Mesenchymal stem cell (in vitro differentiated cells and primary cell): ENCODE measurements at regions not wholly inside any gene's neighbourhood (a gene's known extent, or its start where the extent isn't known, plus 50 kb on each side); places are given as distances from the start of the nearest gene placed in this dataset.
"Not testable (repeated sequence)": the region's sequence is repeated elsewhere in the genome, so short reads cannot be mapped to it uniquely, and the experiment has no call there.

Experiments
- DNase-seq: peaks from one replicate; pipeline ENCODE4 v3.0.0-alpha.2; 2013
- H2AFZ ChIP-seq: one replicate; pipeline ENCODE4 v1.6.1; 2013; ENCODE audit warnings: low read depth, mild to moderate bottlenecking, control low read depth, inconsistent platforms, low read length, moderate library complexity
- H2AK5ac ChIP-seq: 2 replicates; pipeline ENCODE4 v1.6.1; 2013; ENCODE audit warnings: low read length, moderate library complexity, mild to moderate bottlenecking, inconsistent platforms; ENCODE audit not compliant: severe bottlenecking
- H2BK120ac ChIP-seq: one replicate; pipeline ENCODE4 v1.6.1; 2013; ENCODE audit warnings: low read depth, mild to moderate bottlenecking, inconsistent platforms, low read length, moderate library complexity
- H2BK12ac ChIP-seq, 2 experiments: one replicate each; pipeline ENCODE4 v1.6.1; 2013; ENCODE audit warnings: inconsistent platforms in 2 of 2, low read length in 2 of 2, mild to moderate bottlenecking in 2 of 2, moderate library complexity in 2 of 2, control low read depth in 1 of 2
- H2BK15ac ChIP-seq: one replicate; pipeline ENCODE4 v1.6.1; 2013; ENCODE audit warnings: mild to moderate bottlenecking, low read depth, inconsistent platforms; ENCODE audit not compliant: poor library complexity, severe bottlenecking
- H2BK5ac ChIP-seq: 2 replicates; pipeline ENCODE4 v1.6.1; 2013; ENCODE audit warnings: low read depth, mild to moderate bottlenecking, low read length, control low read depth, inconsistent platforms; ENCODE audit not compliant: poor library complexity, severe bottlenecking
- H3K14ac ChIP-seq, 2 experiments: one replicate each; pipeline ENCODE4 v1.6.1; 2013; ENCODE audit warnings: inconsistent platforms in 2 of 2, low read length in 2 of 2, control low read depth in 1 of 2, mild to moderate bottlenecking in 1 of 2, moderate library complexity in 1 of 2
- H3K18ac ChIP-seq, 2 experiments: one replicate each; pipeline ENCODE4 v1.6.1; 2013; ENCODE audit warnings: inconsistent platforms in 2 of 2, low read length in 2 of 2, control low read depth in 1 of 2, low read depth in 1 of 2, mild to moderate bottlenecking in 1 of 2
- H3K23ac ChIP-seq, 2 experiments: one replicate each; pipeline ENCODE4 v1.6.1; 2013; ENCODE audit warnings: inconsistent platforms in 2 of 2, low read length in 2 of 2, mild to moderate bottlenecking in 2 of 2, moderate library complexity in 2 of 2, control low read depth in 1 of 2
- H3K27ac ChIP-seq: 2 replicates; pipeline ENCODE4 v1.5.1; 2013; ENCODE audit warnings: mild to moderate bottlenecking, moderate library complexity, low read length, control low read depth, inconsistent platforms; ENCODE audit not compliant: poor library complexity, severe bottlenecking
- H3K27me3 ChIP-seq, 2 experiments: 2 replicates each; pipeline versions ENCODE4 v1.6.1 to v1.7.0; 2013; ENCODE audit warnings: low read length in 2 of 2, mild to moderate bottlenecking in 2 of 2, moderate library complexity in 2 of 2, control low read depth in 1 of 2, inconsistent platforms in 1 of 2; ENCODE audit not compliant: control insufficient read depth in 1 of 2, insufficient read depth in 1 of 2
- H3K36me3 ChIP-seq, 2 experiments: 2 replicates each; pipeline versions ENCODE4 v1.6.1 to v1.7.0; 2013; ENCODE audit warnings: low read length in 2 of 2, control low read depth in 1 of 2, inconsistent platforms in 1 of 2, low read depth in 1 of 2, mild to moderate bottlenecking in 1 of 2; ENCODE audit not compliant: insufficient read depth in 2 of 2, control insufficient read depth in 1 of 2
- H3K4ac ChIP-seq, 2 experiments: one replicate each; pipeline ENCODE4 v1.6.1; 2013; ENCODE audit warnings: inconsistent platforms in 2 of 2, low read length in 2 of 2, mild to moderate bottlenecking in 2 of 2, moderate library complexity in 2 of 2, control low read depth in 1 of 2, low read depth in 1 of 2
- H3K4me1 ChIP-seq: 2 replicates; pipeline ENCODE4 v1.6.1; 2013; ENCODE audit warnings: low read depth, low read length, control low read depth; ENCODE audit not compliant: control insufficient read depth, insufficient read depth
- H3K4me2 ChIP-seq: 2 replicates; pipeline ENCODE4 v1.6.1; 2013; ENCODE audit warnings: low read length, mild to moderate bottlenecking, inconsistent platforms; ENCODE audit not compliant: poor library complexity, severe bottlenecking
- H3K4me3 ChIP-seq, 2 experiments: 2 replicates each; pipeline versions ENCODE4 v1.5.1 to v1.7.0; 2013; ENCODE audit warnings: low read length in 2 of 2, mild to moderate bottlenecking in 2 of 2, control low read depth in 1 of 2, low read depth in 1 of 2; ENCODE audit not compliant: insufficient read depth in 1 of 2
- H3K79me1 ChIP-seq: replicated peaks from 2 replicates; pipeline ENCODE4 v1.6.1; 2013; ENCODE audit warnings: mild to moderate bottlenecking, control low read depth, low read length, inconsistent platforms; ENCODE audit not compliant: poor library complexity, severe bottlenecking
- H3K9ac ChIP-seq: 2 replicates; pipeline ENCODE4 v1.7.0; 2013; ENCODE audit warnings: mild to moderate bottlenecking, low read length, moderate library complexity
- H3K9me3 ChIP-seq: 2 replicates; pipeline ENCODE4 v1.7.0; 2013; ENCODE audit warnings: mild to moderate bottlenecking, low read length; ENCODE audit not compliant: control insufficient read depth
- H4K8ac ChIP-seq: one replicate; pipeline ENCODE4 v1.6.1; 2013; ENCODE audit warnings: inconsistent platforms, mild to moderate bottlenecking, low read length, moderate library complexity
- H4K91ac ChIP-seq: one replicate; pipeline ENCODE4 v1.6.1; 2013; ENCODE audit warnings: mild to moderate bottlenecking, low read length, inconsistent platforms
- WGBS: methylation state at CpG from one replicate; pipeline ENCODE4 v1.1.7; 2013; ENCODE audit warnings: mixed read lengths; 5-methylcytosine and 5-hydroxymethylcytosine counted together

DNA sequence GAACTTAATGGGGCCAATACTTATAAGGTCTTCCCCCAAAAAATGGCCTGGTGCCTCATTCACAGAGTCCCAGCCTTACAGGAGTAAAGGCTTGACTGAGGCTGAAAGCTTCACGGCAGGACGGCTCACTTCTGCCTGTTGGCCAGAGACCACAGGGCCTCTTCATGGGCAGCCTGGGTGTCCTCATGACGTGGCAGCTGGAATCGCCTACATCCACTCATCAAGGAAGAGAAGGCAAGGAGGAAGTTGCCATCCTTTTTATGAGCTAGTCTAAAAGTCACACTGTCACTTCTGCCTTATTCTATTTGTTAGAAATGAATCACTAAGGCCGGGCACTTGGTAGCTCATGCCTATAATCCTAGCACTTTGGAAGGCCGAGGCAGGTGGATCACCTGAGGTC is 89.3 kb upstream of the DGKG start:
- Histone ChIP-seq H3K4me3 (no peak overlapping the region), H2BK15ac (no peak overlapping the region), H3K27ac (no peak overlapping the region), H2BK5ac (no peak overlapping the region), H2BK12ac (peak overlapping the region in 1 of 2 experiments; percentile 17), H3K9ac (no peak overlapping the region), H3K4me1 (peaks cover 5% of the 10 kb centered on the region), H2AFZ (no peak overlapping the region), H2AK5ac (no peak overlapping the region), H3K4me2 (no peak overlapping the region), H3K14ac (no peak overlapping the region), H3K4ac (no peak overlapping the region), H4K91ac (no peak overlapping the region), H3K36me3 (no peaks in the 10 kb centered on the region), H2BK120ac (no peak overlapping the region), H3K9me3 (no peaks in the 10 kb centered on the region), H3K18ac (no peak overlapping the region), H4K8ac (no peak overlapping the region), H3K79me1 (no peaks in the 10 kb centered on the region), H3K27me3 (peaks cover 38 to 63% of the 10 kb centered on the region in 2 experiments), H3K23ac (no peak overlapping the region)
- WGBS = 97% methylated on average over 6 of the region's 6 CpGs
- DNase-seq = no peak

DNA sequence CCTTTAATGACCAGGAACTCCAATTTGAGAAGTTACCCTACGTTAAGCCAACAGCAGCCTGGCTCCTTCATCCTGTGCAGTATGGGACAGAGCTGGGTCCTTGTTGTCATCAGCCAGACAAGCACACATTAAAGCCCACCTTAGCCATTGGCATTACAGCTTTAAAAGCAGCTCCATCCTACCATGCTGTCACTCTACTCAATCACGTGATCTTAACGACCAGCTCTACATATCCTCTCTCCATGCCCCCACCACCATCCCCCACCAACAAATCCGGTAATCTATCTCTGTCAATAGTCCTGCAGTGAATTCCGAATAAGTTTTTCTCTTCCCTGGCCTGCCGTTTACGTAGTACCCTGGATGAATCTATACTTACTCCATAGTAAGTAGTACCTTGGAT is 82.9 kb upstream of the DGKG start:
- no peak overlapping the region for H3K18ac ChIP-seq
- 86% methylated on average over 7 of the region's 7 CpGs for WGBS
- no peak overlapping the region for H3K9ac ChIP-seq
- H3K79me1 ChIP-seq = no peaks in the 10 kb centered on the region
- no peak overlapping the region for H2BK120ac ChIP-seq
- H3K4me3 ChIP-seq = no peak overlapping the region
- H2AK5ac ChIP-seq = no peak overlapping the region
- H3K4me1 ChIP-seq = no peaks in the 10 kb centered on the region
- no peak overlapping the region for H2AFZ ChIP-seq
- H2BK12ac ChIP-seq = no peak overlapping the region
- H3K14ac ChIP-seq = no peak overlapping the region
- no peak overlapping the region for H3K23ac ChIP-seq
- H3K27ac ChIP-seq = no peak overlapping the region
- H2BK5ac ChIP-seq = no peak overlapping the region
- H3K4ac ChIP-seq = no peak overlapping the region
- H3K4me2 ChIP-seq = no peak overlapping the region
- no peak for DNase-seq
- H3K9me3 ChIP-seq = no peaks in the 10 kb centered on the region
- H4K8ac ChIP-seq = no peak overlapping the region
- H3K27me3 ChIP-seq = peaks cover 25 to 37% of the 10 kb centered on the region in 2 experiments
- no peak overlapping the region for H2BK15ac ChIP-seq
- H4K91ac ChIP-seq = no peak overlapping the region
- H3K36me3 ChIP-seq = no peaks in the 10 kb centered on the region

DNA sequence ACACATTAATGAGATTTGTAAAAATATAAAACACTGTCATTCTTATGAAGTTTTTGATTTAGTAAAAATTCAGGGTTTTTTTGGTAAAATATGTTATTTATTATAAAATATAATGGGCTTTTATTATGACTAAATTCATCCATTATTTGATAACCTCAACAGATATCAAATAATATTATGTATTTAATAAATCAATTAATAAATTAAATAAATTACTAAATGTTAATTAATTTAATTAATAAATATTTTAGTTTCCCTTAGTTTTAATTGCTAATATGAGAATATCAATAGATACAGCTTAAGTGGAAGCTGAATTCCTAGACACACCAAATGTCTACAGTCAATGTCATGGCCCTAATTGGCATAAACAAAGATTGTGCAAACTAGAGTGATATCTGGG is 82.3 kb upstream of the DGKG start:
- Histone ChIP-seq H3K27me3 (peaks cover 25 to 35% of the 10 kb centered on the region in 2 experiments), H3K27ac (no peak overlapping the region), H3K36me3 (no peaks in the 10 kb centered on the region), H2BK5ac (no peak overlapping the region), H3K4me2 (no peak overlapping the region), H3K23ac (no peak overlapping the region), H4K91ac (no peak overlapping the region), H2AK5ac (no peak overlapping the region), H2BK15ac (no peak overlapping the region), H3K4ac (no peak overlapping the region), H3K18ac (no peak overlapping the region), H2AFZ (no peak overlapping the region), H2BK120ac (no peak overlapping the region), H3K9ac (no peak overlapping the region), H3K4me3 (no peak overlapping the region), H3K9me3 (no peaks in the 10 kb centered on the region), H3K79me1 (no peaks in the 10 kb centered on the region), H2BK12ac (no peak overlapping the region), H3K14ac (no peak overlapping the region), H4K8ac (no peak overlapping the region), H3K4me1 (no peaks in the 10 kb centered on the region)
- no peak for DNase-seq

DNA sequence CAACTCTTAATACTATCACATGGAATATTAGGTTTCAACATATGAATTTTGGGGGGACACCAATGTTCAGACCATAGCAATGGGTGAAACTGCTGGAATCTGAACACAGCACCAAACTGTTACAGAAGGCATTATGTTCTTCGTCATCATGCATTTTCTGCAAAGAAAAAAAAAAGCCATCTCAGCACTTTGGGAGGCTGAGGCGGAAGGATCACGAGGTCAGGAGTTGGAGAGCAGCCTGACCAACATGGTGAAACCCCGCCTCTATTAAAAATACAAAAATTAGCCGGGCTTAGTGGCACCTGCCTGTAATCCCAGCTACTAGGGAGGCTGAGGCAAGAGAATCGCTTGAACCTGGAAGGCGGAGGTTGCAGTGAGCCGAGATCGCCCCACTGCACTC is 80.9 kb upstream of the DGKG start:
- not testable (repeated sequence) for H2BK120ac ChIP-seq
- 81% methylated on average over 6 of the region's 9 CpGs for WGBS

More for the DNA sequence above, 80.9 kb upstream of the DGKG start:
- not testable (repeated sequence) for H3K9me3 ChIP-seq, H3K9ac ChIP-seq, H3K4me1 ChIP-seq, H3K36me3 ChIP-seq, H2AFZ ChIP-seq, H3K4me3 ChIP-seq, H4K8ac ChIP-seq, H4K91ac ChIP-seq, H3K79me1 ChIP-seq, DNase-seq, H2AK5ac ChIP-seq, H3K14ac ChIP-seq, H3K18ac ChIP-seq, H3K27ac ChIP-seq, H3K4me2 ChIP-seq, H2BK15ac ChIP-seq, H3K23ac ChIP-seq, H2BK12ac ChIP-seq, H3K4ac ChIP-seq, H2BK5ac ChIP-seq
- peaks cover 19 to 23% of the 10 kb centered on the region in 2 experiments for H3K27me3 ChIP-seq
